GM18498 (cell line): ENCODE measurements at regions not wholly inside any gene's neighbourhood (a gene's known extent, or its start where the extent isn't known, plus 50 kb on each side); places are given as distances from the start of the nearest gene placed in this dataset.
A peak's percentile ranks its signal among the peaks of the same experiment; 100 is the strongest.

Source experiments
- ATAC-seq: cut with Tn5 transposase; IDR thresholded peaks from one replicate; pipeline ENCODE4 v1.9.1; 2021; ENCODE audit warnings: mild to moderate bottlenecking, moderate library complexity; ENCODE audit not compliant: unreplicated experiment

- no peak for ATAC-seq
Observed at GRCh38 chr2:59561281-59561680, 992.2 kb downstream of the BCL11A start.

- no peak for ATAC-seq
Observed at GRCh38 chr2:59560769-59561168, 992.7 kb downstream of the BCL11A start.

- ATAC-seq: no peak
Observed at GRCh38 chr2:59540864-59541263, 1012.6 kb downstream of the BCL11A start.

- no peak for ATAC-seq
Observed at GRCh38 chr2:59538398-59538911, 1015.0 kb downstream of the BCL11A start.

- ATAC-seq: no peak
Observed at GRCh38 chr2:59532808-59533207, 1020.6 kb downstream of the BCL11A start.

GRCh38 chr2:59530258-59530657, 1023.2 kb downstream of the BCL11A start:
- no peak for ATAC-seq

GRCh38 chr2:59529726-59530125, 1023.7 kb downstream of the BCL11A start:
- ATAC-seq: no peak

- no peak for ATAC-seq
Observed at GRCh38 chr2:59528525-59528924, 1024.9 kb downstream of the BCL11A start.

- no peak for ATAC-seq
Observed at GRCh38 chr2:59502981-59503380, 1050.5 kb downstream of the BCL11A start.

- ATAC-seq: no peak
Observed at GRCh38 chr2:59490994-59491393, 1062.5 kb downstream of the BCL11A start.

GRCh38 chr2:59490192-59490591, 1063.3 kb downstream of the BCL11A start:
- ATAC-seq: no peak

GRCh38 chr2:59484673-59485072, 1068.8 kb downstream of the BCL11A start:
- no peak for ATAC-seq

GRCh38 chr2:59463426-59463825, 1090.0 kb downstream of the BCL11A start:
- ATAC-seq: no peak

GRCh38 chr2:59462422-59463197, 1090.8 kb downstream of the BCL11A start:
- no peak for ATAC-seq

GRCh38 chr2:59461127-59461526, 1092.3 kb downstream of the BCL11A start:
- ATAC-seq: no peak

- ATAC-seq: no peak
Observed at GRCh38 chr2:59458800-59459199, 1094.7 kb downstream of the BCL11A start.

GRCh38 chr2:59456285-59456684, 1097.2 kb downstream of the BCL11A start:
- no peak for ATAC-seq

GRCh38 chr2:59449274-59449673, 1104.2 kb downstream of the BCL11A start:
- peak; percentile 44 for ATAC-seq

- ATAC-seq: no peak
Observed at GRCh38 chr2:59440491-59440890, 1113.0 kb downstream of the BCL11A start.

- no peak for ATAC-seq
Observed at GRCh38 chr2:59435635-59436034, 1117.8 kb downstream of the BCL11A start.

GRCh38 chr2:59428940-59429339, 1124.5 kb downstream of the BCL11A start:
- ATAC-seq: no peak

- ATAC-seq: no peak
Observed at GRCh38 chr2:59427980-59428379, 1125.5 kb downstream of the BCL11A start.

GRCh38 chr2:59425247-59425646, 1128.2 kb downstream of the BCL11A start:
- ATAC-seq: no peak
